Spinal cord (tissue), 9 donors: ENCODE measurements at regions not wholly inside any gene's neighbourhood (a gene's known extent, or its start where the extent isn't known, plus 50 kb on each side); places are given as distances from the start of the nearest gene placed in this dataset.

Experiments
- DNase-seq, 6 donors: peaks; one replicate each; pipeline versions ENCODE4 v3.0.0 to v3.0.0-alpha.2; 2013 to 2015; ENCODE audit warnings: low spot score in 6 of 6, low read depth in 4 of 6
- H3K27ac ChIP-seq: one replicate; pipeline ENCODE4 v1.5.1; 2013; ENCODE audit warnings: low read depth, low read length, control low read depth
- H3K27me3 ChIP-seq: one replicate; pipeline ENCODE4 v1.6.1; 2013; ENCODE audit warnings: low read length; ENCODE audit not compliant: control insufficient read depth, insufficient read depth
- H3K36me3 ChIP-seq: one replicate; pipeline ENCODE4 v1.6.1; 2013; ENCODE audit warnings: low read length; ENCODE audit not compliant: control insufficient read depth, insufficient read depth
- H3K4me1 ChIP-seq: one replicate; pipeline ENCODE4 v1.6.1; 2013; ENCODE audit warnings: low read length; ENCODE audit not compliant: control insufficient read depth, insufficient read depth
- H3K4me3 ChIP-seq: one replicate; pipeline ENCODE4 v1.5.1; 2013; ENCODE audit warnings: low read depth, low read length, control low read depth
- H3K9me3 ChIP-seq: one replicate; pipeline ENCODE4 v1.6.1; 2013; ENCODE audit warnings: low read length; ENCODE audit not compliant: control insufficient read depth, insufficient read depth
- WGBS: methylation state at CpG from one replicate; pipeline ENCODE4 v1.1.5; 2013; ENCODE audit warnings: missing lambda C conversion rate; ENCODE audit not compliant: insufficient coverage; 5-methylcytosine and 5-hydroxymethylcytosine counted together
- donor health status: healthy.

GRCh38 chr5:174400461-174400860 is 323.9 kb upstream of the MSX2 start:
- 29% methylated on average over 2 of the region's 3 CpGs for WGBS
- DNase-seq = no peak
- Histone ChIP-seq H3K27me3 (no peaks in the 10 kb centered on the region), H3K27ac (no peak overlapping the region), H3K36me3 (no peaks in the 10 kb centered on the region), H3K4me1 (no peaks in the 10 kb centered on the region), H3K9me3 (no peaks in the 10 kb centered on the region), H3K4me3 (no peak overlapping the region)

GRCh38 chr5:174401793-174402192 is 322.6 kb upstream of the MSX2 start:
- Histone ChIP-seq H3K36me3 (no peaks in the 10 kb centered on the region), H3K27me3 (no peaks in the 10 kb centered on the region), H3K4me1 (no peaks in the 10 kb centered on the region), H3K4me3 (no peak overlapping the region), H3K9me3 (no peaks in the 10 kb centered on the region), H3K27ac (no peak overlapping the region)
- WGBS = 92% methylated on average over 4 of the region's 5 CpGs
- DNase-seq = no peak

GRCh38 chr5:174402222-174402812 is 322.1 kb upstream of the MSX2 start:
- H3K9me3 ChIP-seq = no peaks in the 10 kb centered on the region
- 100% methylated on average over 1 of the region's 4 CpGs for WGBS

GRCh38 chr5:174404848-174405247 is 319.5 kb upstream of the MSX2 start:
- WGBS = 88% methylated on average over 5 of the region's 5 CpGs
- no peaks in the 10 kb centered on the region for H3K9me3 ChIP-seq
- no peaks in the 10 kb centered on the region for H3K36me3 ChIP-seq
- H3K27me3 ChIP-seq = no peaks in the 10 kb centered on the region
- no peak overlapping the region for H3K27ac ChIP-seq
- DNase-seq = no peak
- no peak overlapping the region for H3K4me3 ChIP-seq
- no peaks in the 10 kb centered on the region for H3K4me1 ChIP-seq

More at GRCh38 chr5:174402222-174402812, 322.1 kb upstream of the MSX2 start:
- no peak overlapping the region for H3K4me3 ChIP-seq
- H3K36me3 ChIP-seq = no peaks in the 10 kb centered on the region
- DNase-seq = peak in 1 of 6 donors; percentile 22
- H3K4me1 ChIP-seq = no peaks in the 10 kb centered on the region
- no peak overlapping the region for H3K27ac ChIP-seq
- no peaks in the 10 kb centered on the region for H3K27me3 ChIP-seq

GRCh38 chr5:174409070-174409469 is 315.3 kb upstream of the MSX2 start:
- DNase-seq = no peak
- Histone ChIP-seq H3K9me3 (no peaks in the 10 kb centered on the region), H3K4me1 (peaks cover 2% of the 10 kb centered on the region), H3K27me3 (no peaks in the 10 kb centered on the region), H3K36me3 (no peaks in the 10 kb centered on the region), H3K27ac (no peak overlapping the region), H3K4me3 (no peak overlapping the region)
- WGBS = 84% methylated on average over 2 of the region's 3 CpGs

GRCh38 chr5:174409971-174410370 is 314.4 kb upstream of the MSX2 start:
- no CpG with 5 or more reads among the region's 1 CpG for WGBS
- no peak for DNase-seq
- Histone ChIP-seq H3K36me3 (no peaks in the 10 kb centered on the region), H3K27me3 (no peaks in the 10 kb centered on the region), H3K9me3 (no peaks in the 10 kb centered on the region), H3K4me3 (no peak overlapping the region), H3K4me1 (peaks cover 2% of the 10 kb centered on the region), H3K27ac (no peak overlapping the region)

GRCh38 chr5:174410716-174411478 is 313.5 kb upstream of the MSX2 start:
- Histone ChIP-seq H3K9me3 (no peaks in the 10 kb centered on the region), H3K4me1 (peaks cover 2% of the 10 kb centered on the region), H3K4me3 (no peak overlapping the region), H3K27me3 (no peaks in the 10 kb centered on the region), H3K36me3 (no peaks in the 10 kb centered on the region), H3K27ac (no peak overlapping the region)
- DNase-seq = no peak
- WGBS = 77% methylated on average over 6 of the region's 12 CpGs

- Histone ChIP-seq H3K27me3 (no peaks in the 10 kb centered on the region), H3K27ac (no peak overlapping the region), H3K36me3 (no peaks in the 10 kb centered on the region), H3K4me3 (no peak overlapping the region), H3K4me1 (peaks cover 2% of the 10 kb centered on the region), H3K9me3 (no peaks in the 10 kb centered on the region)
- DNase-seq = no peak
- whole genome bisulfite sequencing = 76% methylated on average over 3 of the region's 4 CpGs
Measured at GRCh38 chr5:174411479-174411819, 312.9 kb upstream of the MSX2 start.

- Histone ChIP-seq H3K27me3 (no peaks in the 10 kb centered on the region), H3K9me3 (no peaks in the 10 kb centered on the region), H3K36me3 (no peaks in the 10 kb centered on the region), H3K27ac (no peak overlapping the region), H3K4me1 (peaks cover 2% of the 10 kb centered on the region), H3K4me3 (no peak overlapping the region)
- no peak for DNase-seq
- WGBS = 89% methylated on average over 1 of the region's 1 CpG
Measured at GRCh38 chr5:174412374-174412773, 312.0 kb upstream of the MSX2 start.

GRCh38 chr5:174412941-174413340 is 311.4 kb upstream of the MSX2 start:
- no CpG with 5 or more reads among the region's 3 CpGs for WGBS
- no peaks in the 10 kb centered on the region for H3K36me3 ChIP-seq
- H3K9me3 ChIP-seq = no peaks in the 10 kb centered on the region
- no peak for DNase-seq
- no peak overlapping the region for H3K4me3 ChIP-seq
- H3K4me1 ChIP-seq = peaks cover 2% of the 10 kb centered on the region
- H3K27ac ChIP-seq = no peak overlapping the region
- no peaks in the 10 kb centered on the region for H3K27me3 ChIP-seq
